GM19467 (cell line): ENCODE measurements at regions not wholly inside any gene's neighbourhood (a gene's known extent, or its start where the extent isn't known, plus 50 kb on each side); places are given as distances from the start of the nearest gene placed in this dataset.

Experiments used
- ATAC-seq: cut with Tn5 transposase; IDR thresholded peaks from one replicate; pipeline ENCODE4 v1.9.1; 2021; ENCODE audit warnings: mild to moderate bottlenecking, moderate library complexity; ENCODE audit not compliant: unreplicated experiment

DNA sequence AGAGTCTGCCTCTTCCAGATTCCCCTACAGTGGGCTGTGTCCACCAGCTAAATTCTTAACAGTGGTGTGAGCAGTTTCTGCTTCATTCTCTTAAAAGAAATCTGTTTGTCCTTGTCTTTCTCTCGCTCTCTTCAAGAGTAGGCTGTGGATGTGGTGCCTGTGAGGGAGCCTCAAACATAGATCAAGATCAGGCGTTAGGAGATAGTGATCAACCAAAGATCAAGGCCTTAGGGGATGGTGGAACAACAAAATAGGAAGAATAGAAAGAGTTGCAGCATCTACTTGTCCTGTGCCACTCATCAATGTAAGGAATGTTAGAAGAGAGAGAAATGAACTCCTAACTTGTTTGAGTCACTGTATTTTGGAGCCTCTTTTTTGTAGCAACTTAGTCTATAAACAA lies 144.2 kb downstream of the AASDH start:
- no peak for ATAC-seq

DNA sequence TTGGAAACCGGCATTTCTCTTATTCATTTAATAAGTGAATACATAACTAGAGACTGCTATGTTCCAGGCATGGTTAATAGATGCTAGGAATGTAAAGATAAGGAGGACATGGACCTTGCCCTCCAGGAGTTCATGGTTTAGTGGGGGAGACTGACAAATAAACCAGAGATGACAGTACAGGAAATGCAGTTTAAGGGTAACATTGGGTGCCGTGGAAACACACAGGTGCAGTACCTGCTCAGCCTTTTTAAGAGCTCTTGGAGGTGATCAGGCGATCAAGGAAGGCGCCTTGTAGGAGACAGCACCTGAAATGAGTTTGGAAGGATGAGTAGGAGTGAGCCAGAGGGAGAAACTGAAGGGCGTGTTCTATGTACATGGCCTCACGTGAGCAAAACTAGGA lies 145.8 kb downstream of the AASDH start:
- ATAC-seq = no peak

DNA sequence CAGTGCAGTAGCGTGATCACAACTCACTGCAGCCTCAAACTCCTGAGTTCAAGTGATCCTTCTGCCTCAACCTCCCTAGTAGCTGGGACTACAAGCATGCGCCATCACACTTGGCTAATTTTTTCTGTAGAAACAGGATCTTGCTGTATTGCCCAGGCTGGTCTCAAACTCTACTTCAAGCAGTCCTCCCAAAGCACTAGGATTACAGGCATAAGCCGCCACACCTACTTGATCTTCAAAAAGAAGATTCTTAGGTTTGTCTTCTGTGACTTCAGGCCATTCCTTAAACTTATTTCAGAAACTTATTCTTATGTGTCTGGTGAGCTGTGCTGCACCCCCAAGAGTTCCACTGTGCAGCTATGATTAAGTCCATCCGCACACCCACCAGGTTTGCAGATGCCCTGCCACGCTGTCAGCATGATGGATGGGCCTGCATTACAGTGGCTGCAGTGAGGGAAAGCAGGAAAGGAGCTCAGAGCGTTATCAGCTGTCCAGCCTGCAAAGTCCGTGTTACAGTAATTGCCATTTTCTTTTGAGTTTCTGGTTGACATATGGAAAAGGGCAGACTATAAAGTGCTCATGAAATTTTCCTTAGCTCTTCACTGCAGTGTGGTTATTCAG lies 146.6 kb downstream of the AASDH start:
- no peak for ATAC-seq

DNA sequence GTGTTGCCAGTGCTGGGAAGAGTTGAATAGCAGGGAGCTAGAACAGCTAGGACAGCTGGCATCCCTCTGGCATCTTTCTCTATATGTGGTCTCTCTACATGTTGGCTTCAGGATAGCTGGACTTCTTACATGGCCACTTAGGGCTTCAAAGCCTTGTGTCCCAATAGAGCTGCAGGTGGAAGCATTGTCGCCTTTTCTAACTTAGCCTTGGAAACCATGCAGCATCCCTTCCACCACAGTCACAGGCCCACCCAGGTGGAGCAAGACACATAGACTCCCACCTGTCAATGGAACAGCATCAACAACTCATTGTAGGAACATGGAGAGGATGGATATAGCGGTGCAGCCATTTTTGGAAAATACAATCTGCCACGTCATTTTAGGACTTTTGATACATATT lies 149.0 kb downstream of the AASDH start:
- no peak for ATAC-seq

DNA sequence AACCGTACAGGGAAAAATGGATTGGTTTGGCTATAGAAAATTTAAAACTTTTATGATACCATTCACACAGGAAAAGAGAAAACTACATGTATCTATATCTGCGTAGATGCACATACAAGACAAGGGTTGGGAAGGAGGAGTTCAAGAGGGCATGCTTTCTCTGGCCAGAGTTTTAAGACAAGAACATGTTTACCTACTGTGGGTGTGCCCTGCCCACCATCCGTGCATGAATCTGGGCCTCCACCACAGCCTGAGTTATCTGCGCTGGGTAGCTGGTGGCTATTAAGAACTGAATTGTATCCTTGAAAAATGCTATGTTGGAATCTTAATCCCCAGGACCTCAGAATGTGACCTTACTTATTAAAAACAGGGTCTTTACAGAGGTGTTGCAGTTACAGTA lies 151.6 kb downstream of the AASDH start:
- ATAC-seq = no peak

DNA sequence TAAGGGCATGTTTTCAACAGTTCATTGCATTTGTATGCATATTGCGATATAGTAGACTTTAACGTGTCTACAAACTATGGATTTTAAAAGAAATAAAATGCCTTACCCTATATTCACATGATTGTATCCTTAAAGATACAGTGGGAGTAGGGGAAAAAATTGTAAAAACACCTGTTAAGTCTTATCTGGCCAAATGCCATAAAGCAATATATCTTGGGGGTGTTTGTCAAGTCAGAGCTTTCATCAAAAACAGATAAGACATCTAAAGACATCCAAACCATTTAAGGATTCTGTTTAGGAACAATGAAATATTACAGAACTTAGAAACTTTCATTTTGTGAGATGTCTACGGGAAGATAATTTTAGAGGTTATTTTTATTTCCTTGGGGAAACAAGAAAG lies 152.3 kb downstream of the AASDH start:
- no peak for ATAC-seq

DNA sequence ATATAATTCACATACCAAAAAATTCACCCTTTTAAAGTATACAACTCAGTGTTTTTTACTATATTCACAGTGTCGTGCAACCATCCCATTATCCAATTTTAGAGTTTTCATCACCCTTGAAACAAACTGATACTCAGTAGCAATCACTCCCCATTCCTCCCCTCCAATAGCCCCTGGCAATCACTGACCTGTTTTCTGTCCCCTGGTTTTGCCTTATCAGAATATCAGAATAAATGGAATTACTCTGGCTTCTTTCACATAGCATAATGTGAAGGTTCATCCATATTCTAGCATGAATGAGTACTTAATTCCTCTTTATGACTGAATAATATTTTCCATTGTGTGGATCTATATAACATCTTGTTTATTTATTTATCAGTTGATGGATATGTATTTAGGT lies 153.2 kb downstream of the AASDH start:
- no peak for ATAC-seq

DNA sequence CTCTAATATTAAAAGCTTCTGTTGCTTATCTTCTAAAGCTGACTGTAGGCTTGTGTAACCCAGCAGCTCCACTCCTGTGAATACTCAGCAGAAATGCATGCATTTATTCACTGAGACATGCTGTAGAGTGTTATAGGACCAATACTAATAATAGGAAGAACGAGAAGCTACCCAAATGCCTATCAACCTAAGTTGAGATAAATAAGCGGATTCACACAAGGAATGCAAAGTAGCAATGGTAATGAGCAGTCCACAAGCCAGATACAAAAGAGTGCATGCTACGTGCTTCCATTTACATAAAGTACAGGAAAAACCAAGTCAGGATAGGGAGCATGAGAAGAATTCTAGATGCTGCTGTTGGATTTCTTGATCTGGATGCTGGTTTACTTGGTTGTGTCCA lies 155.9 kb downstream of the AASDH start:
- ATAC-seq = no peak

DNA sequence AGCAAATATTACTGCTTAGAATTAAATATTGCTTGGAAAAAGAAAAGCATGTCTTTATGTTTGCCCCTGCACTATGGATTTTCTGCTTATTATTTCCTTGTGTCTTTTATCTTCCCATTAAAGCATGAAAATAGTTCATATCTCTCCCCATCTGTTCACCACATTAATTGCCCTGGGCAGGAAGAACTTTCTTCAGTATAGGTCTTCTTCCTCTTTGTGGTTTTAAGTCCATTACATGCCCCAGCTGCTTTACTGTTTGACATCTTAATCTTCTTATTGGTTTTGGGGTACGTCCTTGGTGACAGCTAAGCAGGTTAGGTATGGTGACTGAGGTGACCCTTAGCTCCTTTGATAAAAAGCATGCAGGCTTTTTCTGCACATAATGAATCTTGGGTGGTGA lies 157.3 kb downstream of the AASDH start:
- ATAC-seq = no peak

DNA sequence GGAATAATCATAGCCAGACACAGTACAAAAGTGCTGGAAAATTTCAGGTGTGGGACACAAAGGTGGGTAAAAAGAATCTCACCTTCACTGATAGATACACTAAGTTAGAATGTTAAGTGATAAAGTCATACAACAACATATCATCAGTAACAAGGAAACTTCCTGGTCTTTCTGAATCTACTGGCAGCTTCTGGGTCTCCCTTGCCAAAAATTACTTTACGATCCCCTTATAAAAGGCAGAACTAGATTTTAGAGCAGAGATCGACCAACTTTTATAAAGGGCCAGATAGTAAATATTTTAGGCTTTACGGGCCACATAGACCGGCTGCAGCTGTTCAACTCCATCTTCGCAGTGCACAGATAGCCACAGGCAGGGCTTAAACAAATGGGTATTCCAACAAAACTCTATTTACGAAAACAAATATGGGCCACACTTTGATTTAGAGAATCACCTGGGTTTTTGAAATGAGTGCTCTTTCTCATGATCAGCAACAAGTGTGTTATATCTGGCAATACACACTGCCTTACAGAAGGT lies 159.9 kb downstream of the AASDH start:
- ATAC-seq = no peak

DNA sequence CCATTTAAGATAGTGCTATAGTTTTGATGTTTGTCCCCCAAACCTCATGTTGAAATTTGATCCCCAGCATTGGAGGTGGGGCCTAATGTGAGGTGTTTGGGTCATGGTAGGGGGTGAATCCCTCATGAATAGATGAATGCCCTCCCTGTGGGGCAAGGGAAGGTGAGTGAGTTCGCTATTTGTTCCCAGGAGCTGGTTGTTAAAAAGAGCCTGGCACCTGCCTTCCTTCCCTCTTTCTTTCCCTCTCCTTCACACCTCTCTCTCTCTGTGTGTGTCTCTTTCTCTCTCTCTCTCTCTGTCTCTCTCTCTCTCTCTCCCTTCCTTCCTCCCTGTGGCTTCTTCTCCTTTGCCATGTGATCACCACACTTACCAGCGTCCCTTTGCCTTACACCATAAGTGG lies 160.7 kb downstream of the AASDH start:
- no peak for ATAC-seq

DNA sequence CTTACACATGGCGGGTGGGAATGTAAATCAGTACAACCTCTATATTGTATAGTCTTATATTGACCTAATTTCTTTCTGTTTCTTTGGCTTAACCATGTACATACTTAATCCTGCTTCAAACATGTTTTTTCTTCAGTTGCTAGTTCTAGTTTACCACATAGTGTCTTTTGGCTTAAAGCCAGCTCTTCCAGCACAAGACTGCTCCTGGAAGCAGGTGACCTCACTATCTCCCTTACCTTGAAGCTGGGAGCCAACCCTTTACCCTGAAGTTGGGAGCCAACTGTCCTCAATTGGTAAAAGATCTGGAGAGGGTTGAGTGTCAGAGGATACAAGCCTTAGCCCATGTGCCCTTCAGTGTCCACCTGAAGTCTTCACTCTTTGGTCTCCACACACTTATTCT lies 162.7 kb downstream of the AASDH start:
- no peak for ATAC-seq

DNA sequence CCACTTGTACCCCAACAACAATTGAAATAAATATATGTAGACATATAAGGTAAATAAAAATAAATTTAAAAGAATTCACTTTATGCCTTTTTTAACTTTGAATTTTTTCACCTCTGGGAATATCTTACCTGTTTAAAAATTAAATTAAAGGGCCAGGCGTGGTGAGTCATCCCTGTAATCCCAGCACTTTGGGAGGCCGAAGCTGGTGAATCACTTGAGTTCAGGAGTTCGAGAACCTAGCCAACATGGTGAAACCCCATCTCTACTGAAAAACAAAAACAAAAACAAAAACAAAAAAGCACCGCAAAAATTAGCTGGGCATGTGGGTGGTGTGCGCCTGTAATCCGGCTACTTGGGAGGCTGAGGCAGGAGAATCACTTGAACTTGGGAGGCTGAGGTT lies 164.8 kb downstream of the AASDH start:
- no peak for ATAC-seq

DNA sequence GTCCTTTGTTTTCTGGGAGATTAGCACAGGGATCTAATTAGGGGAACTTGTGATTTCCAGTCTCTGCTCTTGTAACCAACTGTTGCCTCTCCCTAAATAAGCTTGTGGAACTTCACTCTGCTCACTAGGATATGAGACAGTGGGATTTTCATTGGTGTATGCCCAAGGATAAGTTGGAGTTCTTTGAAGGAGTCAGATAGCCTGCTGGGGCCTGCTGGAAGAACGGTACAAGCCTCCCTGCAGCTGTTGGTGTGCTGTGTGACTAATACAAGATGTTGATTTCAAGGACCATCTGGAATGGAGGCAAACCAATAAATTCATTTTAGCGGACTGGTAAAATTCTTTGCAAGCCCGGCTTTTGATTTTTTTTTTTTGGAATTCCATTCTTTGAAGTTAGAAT lies 167.0 kb downstream of the AASDH start:
- ATAC-seq = no peak

DNA sequence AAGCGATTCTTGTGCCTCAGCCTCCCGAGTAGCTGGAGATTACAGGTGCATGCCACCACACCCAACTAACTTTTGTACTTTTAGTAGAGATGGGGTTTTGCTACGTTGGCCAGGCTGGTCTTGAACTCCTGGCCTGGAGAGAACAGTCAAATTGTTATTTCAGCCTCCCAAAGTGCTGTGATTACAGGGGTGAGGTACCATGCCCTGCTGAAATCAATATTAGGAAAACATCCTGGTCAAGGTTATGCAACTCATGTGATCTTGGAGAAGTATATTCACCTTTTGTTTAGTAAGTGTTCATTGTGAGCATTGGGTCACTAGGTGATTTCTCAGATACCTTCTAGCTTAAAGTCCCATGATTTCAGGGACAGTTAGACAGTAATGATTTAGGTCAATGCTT lies 167.8 kb downstream of the AASDH start:
- ATAC-seq = no peak

DNA sequence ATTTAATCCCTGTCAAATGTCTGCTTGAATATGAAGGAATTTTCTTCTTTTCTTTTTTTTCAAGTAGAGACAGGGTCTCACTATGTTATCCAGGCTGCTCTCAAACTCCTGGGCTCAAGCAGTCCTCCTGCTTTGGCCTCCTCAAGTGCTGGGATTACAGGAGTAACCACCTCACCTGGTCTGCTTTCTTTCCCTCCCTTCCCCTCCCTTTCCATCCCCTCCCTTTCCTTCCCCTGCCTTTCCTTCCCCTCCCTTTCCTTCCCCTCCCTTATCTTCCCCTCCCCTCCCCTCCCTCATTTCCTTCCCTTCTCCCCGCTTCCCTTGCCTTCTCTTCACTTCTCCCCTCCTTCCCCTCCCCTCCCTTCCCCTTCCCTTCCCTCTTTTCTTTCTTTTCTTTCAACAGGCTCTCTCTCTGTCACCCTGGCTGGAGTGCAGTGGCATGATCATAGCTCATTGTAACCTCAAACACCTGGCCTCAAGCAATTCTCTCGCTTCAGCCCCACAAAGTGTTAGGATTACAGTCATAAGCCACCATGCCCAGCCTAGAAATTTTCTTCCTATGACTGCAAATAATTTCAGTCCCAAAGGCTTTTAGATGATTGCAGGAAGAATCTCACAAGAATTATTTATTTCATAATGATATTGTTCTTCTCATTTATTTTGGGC lies 168.9 kb downstream of the AASDH start:
- ATAC-seq = no peak

DNA sequence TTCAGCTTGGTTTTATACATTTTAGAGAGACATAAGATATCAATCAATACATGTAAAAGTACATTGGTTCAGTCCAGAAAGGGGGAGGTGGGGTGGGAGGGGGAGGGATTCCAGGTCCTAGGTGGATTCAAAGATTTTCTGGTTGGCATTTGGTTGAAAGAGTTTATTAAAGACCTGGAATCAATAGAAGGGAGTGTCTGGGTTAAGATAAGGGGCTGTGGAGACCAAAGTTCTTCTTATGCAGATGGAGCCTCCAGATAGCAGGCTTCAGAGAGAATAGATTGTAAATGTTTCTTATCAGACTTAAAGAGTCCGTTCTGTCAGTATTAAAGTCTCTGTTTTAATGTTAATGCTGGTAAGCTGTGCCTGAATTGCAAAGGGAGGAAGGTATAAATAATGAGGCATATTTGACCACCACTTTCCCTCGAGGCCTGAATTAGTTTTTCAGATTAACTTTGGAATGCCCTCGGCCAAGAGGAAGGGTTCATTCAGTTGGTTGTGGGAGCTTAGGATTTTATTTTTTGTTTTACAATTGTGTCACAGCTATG lies 169.9 kb downstream of the AASDH start:
- no peak for ATAC-seq

DNA sequence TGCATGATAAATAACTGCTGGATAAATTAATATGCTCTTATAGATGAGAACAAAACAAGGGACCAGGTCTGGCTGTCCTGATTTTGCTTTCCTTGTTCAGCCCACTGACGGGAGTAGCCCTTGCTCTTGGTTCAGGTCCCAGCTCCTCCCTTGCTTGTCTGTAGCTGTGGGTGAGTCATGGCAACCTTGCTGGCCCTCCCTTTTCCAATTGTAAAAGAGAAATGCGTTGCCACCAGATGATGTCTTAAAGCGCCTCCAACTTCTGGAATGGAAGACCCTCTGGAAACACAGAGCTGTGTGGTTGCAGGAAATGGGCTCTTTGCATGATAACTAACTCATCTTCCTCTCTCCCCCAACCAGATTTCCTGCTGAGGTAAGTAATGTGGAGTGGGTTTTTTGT lies 171.4 kb downstream of the AASDH start:
- ATAC-seq = no peak

DNA sequence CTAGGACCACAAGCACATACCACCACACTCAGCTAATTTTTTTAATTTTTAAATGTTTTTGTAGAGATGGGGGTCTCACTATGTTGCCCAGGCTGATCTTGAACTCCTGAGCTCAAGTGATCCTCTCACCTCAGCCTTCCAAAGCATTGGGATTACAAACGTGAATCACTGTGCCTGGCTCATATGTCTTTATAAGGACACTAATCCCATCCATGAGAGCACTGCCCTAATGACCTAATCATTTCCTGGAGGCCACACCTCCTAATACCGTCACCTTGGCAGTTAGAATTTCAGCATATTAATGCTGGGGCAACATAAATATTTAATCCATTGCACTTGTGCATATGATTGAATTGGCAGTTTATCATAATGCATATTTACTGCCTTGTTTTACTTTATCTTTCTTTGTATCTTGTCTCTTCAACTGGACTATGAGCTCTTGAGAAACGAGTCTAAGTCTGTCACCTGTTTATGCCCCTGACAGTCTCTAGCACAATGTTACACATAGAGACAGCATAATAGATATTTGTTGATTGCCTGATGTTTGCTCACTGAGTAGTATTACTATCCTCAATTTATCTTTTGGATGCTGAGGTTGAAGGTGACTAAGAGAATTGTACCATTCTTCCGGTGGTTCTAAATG lies 172.0 kb downstream of the AASDH start:
- ATAC-seq = no peak

DNA sequence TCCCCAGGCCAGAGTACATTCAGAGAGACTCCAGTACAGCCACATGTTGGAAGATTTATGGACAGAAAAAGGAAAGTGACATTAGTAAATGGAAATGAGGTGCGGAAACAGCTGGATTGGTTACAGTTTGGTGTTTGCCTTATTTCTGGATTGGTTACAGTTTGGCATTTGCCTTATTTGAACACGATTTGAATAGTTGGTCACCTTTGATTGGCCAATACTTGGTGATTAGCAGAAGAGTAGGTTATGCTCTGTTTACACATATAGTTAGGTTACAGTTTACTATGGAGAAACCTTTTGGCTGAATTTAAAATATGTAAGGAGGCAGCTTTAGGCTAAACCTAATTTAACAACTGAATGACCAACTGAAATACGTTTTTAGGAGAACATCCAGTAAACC lies 173.7 kb downstream of the AASDH start:
- no peak for ATAC-seq

DNA sequence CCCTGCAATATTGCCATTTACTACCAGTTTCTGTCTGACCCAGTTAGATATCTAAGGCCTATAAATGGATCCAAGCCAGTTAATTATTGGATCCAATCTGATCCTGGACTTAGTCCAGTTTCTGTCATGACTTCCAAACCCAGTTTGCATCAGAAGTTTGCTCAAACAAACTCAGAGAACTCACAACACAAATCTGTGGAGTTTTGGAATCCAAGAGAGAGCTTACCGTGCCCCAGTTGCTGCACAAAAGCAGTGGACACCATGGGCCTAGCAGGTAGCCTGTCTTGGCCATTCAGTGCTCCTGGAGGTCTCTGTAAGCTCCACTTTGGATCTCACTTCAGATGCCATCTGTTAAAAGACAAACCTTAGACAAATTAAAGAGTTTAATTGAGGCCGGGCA lies 174.5 kb downstream of the AASDH start:
- ATAC-seq = no peak

DNA sequence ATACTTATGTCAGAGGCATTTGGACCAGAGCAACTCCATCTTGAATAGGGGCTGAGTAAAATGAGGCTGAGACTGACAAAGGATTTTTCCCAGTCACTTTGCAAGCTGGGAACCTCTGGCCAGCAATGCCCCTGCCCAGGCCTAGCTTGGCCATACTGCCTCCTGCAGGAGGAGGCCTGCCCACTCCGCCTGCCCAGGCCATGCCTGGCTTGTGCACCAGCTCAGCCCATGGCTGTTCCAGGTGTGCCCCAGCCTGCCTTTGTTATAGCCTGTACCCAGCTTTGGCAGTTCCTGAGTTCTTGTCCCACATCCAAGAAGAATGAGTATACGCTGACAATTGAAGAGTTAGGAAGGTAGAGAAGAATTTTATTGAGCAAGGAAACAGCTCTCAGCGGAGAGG lies 176.1 kb downstream of the AASDH start:
- no peak for ATAC-seq
